HG02981 (cell line): ENCODE measurements at regions not wholly inside any gene's neighbourhood (a gene's known extent, or its start where the extent isn't known, plus 50 kb on each side); places are given as distances from the start of the nearest gene placed in this dataset.
"Not testable (repeated sequence)": the region's sequence is repeated elsewhere in the genome, so short reads cannot be mapped to it uniquely, and the experiment has no call there.

Source experiments
- ATAC-seq: cut with Tn5 transposase; IDR thresholded peaks from one replicate; pipeline ENCODE4 v1.9.1; 2021; ENCODE audit warnings: mild to moderate bottlenecking, moderate library complexity; ENCODE audit not compliant: unreplicated experiment

GRCh38 chr4:74543983-74544382 lies 99.0 kb downstream of the AREG start:
- ATAC-seq, result no peak

- no peak for ATAC-seq
These were observed 99.9 kb downstream of the AREG start for GRCh38 chr4:74544655-74545361.

- no peak for ATAC-seq
These were observed 100.5 kb downstream of the AREG start for GRCh38 chr4:74545448-74545847.

GRCh38 chr4:74546057-74546456 lies 101.1 kb downstream of the AREG start:
- ATAC-seq, result no peak

GRCh38 chr4:74547042-74547441 lies 102.1 kb downstream of the AREG start:
- ATAC-seq, result no peak

GRCh38 chr4:74548561-74548960 lies 103.6 kb downstream of the AREG start:
- no peak for ATAC-seq

GRCh38 chr4:74549936-74550335 lies 105.0 kb downstream of the AREG start:
- ATAC-seq, result no peak

GRCh38 chr4:74555231-74555630 lies 110.3 kb downstream of the AREG start:
- ATAC-seq, result no peak

- no peak for ATAC-seq
These were observed 110.9 kb downstream of the AREG start for GRCh38 chr4:74555843-74556242.

- ATAC-seq, result no peak
These were observed 114.9 kb downstream of the AREG start for GRCh38 chr4:74559853-74560252.

GRCh38 chr4:74567981-74568380 lies 123.0 kb downstream of the AREG start:
- no peak for ATAC-seq

- ATAC-seq, result no peak
These were observed 125.2 kb downstream of the AREG start for GRCh38 chr4:74570095-74570494.

- ATAC-seq, result no peak
These were observed 133.4 kb downstream of the AREG start for GRCh38 chr4:74578329-74578728.

- not testable (repeated sequence) for ATAC-seq
These were observed 133.9 kb downstream of the AREG start for GRCh38 chr4:74578865-74579264.

GRCh38 chr4:74583089-74583700 lies 138.3 kb downstream of the AREG start:
- ATAC-seq, result no peak

- no peak for ATAC-seq
These were observed 138.8 kb downstream of the AREG start for GRCh38 chr4:74583757-74584156.

GRCh38 chr4:74588350-74588749 lies 143.4 kb downstream of the AREG start:
- no peak for ATAC-seq

- no peak for ATAC-seq
These were observed 145.5 kb downstream of the AREG start for GRCh38 chr4:74590476-74590875.

GRCh38 chr4:74598611-74599325 lies 153.8 kb downstream of the AREG start:
- no peak for ATAC-seq

GRCh38 chr4:74603186-74603585 lies 158.2 kb downstream of the AREG start:
- ATAC-seq, result no peak

GRCh38 chr4:74608151-74608949 lies 163.4 kb downstream of the AREG start:
- no peak for ATAC-seq
